ENCODE measurements at regions not wholly inside any gene's neighbourhood (a gene's known extent, or its start where the extent isn't known, plus 50 kb on each side); places are given as distances from the start of the nearest gene placed in this dataset.
"Not testable (repeated sequence)": the region's sequence is repeated elsewhere in the genome, so short reads cannot be mapped to it uniquely, and the experiment has no call there.

GRCh38 chr17:36848008-36848902 lies 89.0 kb upstream of the LHX1 start:
- H3K4me3 Mint-ChIP-seq (ENCODE audit: unreplicated experiment) = no peak overlapping the region
- peaks cover 2% of the 10 kb centered on the region for H3K9me3 Mint-ChIP-seq (ENCODE audit: unreplicated experiment)
- no peaks in the 10 kb centered on the region for H3K36me3 Mint-ChIP-seq (ENCODE audit: unreplicated experiment)
- no peak for DNase-seq
- peaks cover 13% of the 10 kb centered on the region for H3K27me3 Mint-ChIP-seq (ENCODE audit: unreplicated experiment)
- H3K27ac Mint-ChIP-seq (ENCODE audit: unreplicated experiment) = no peak overlapping the region
- H3K4me1 Mint-ChIP-seq (ENCODE audit: low read depth, unreplicated experiment) = peaks cover 1% of the 10 kb centered on the region
- no peak for TF ChIP-seq CTCF (IDR thresholded peaks at IDR 0.05; ENCODE audit: partially characterized antibody, unreplicated experiment)

GRCh38 chr17:36849020-36849419 lies 88.3 kb upstream of the LHX1 start:
- not testable (repeated sequence) for H3K36me3 Mint-ChIP-seq (ENCODE audit: unreplicated experiment); H3K27me3 Mint-ChIP-seq (ENCODE audit: unreplicated experiment); H3K4me1 Mint-ChIP-seq (ENCODE audit: low read depth, unreplicated experiment); H3K4me3 Mint-ChIP-seq (ENCODE audit: unreplicated experiment); H3K27ac Mint-ChIP-seq (ENCODE audit: unreplicated experiment); DNase-seq; H3K9me3 Mint-ChIP-seq (ENCODE audit: unreplicated experiment)

DNA sequence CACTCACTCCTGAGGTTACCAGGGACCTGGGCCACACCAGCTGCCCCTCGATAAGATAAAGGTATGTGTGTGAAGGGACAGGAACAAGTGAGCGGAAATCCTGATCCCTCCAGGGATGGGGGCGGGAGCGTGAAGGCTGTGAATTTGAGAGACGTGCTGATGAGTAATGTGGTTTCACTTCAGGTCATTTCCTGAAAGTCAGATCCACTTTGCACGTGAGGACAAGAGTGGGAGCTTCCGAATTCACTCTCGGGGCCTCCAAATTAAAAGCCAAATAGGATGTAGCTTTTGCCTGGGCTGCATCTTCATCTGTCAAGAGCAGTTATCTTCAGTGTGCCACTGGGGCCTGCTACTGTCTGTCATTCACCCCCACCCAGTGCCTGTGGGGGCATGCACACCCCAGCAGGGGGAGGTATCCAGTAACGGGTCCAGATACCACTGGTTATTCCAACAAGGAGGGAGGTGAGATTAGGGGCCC lies 87.4 kb upstream of the LHX1 start:
- H3K4me1 Mint-ChIP-seq (ENCODE audit: low read depth, unreplicated experiment) = peaks cover 1% of the 10 kb centered on the region
- H3K27ac Mint-ChIP-seq (ENCODE audit: unreplicated experiment) = no peak overlapping the region
- no peak for TF ChIP-seq CTCF (IDR thresholded peaks at IDR 0.05; ENCODE audit: partially characterized antibody, unreplicated experiment)
- H3K27me3 Mint-ChIP-seq (ENCODE audit: unreplicated experiment) = peaks cover 5% of the 10 kb centered on the region
- H3K36me3 Mint-ChIP-seq (ENCODE audit: unreplicated experiment) = no peaks in the 10 kb centered on the region
- no peaks in the 10 kb centered on the region for H3K9me3 Mint-ChIP-seq (ENCODE audit: unreplicated experiment)
- no peak for DNase-seq
- no peak overlapping the region for H3K4me3 Mint-ChIP-seq (ENCODE audit: unreplicated experiment)

GRCh38 chr17:36850790-36851189 lies 86.5 kb upstream of the LHX1 start:
- Mint-ChIP-seq H3K9me3 (ENCODE audit: unreplicated experiment) (no peaks in the 10 kb centered on the region), H3K27me3 (ENCODE audit: unreplicated experiment) (peaks cover 7% of the 10 kb centered on the region), H3K36me3 (ENCODE audit: unreplicated experiment) (no peaks in the 10 kb centered on the region), H3K4me3 (ENCODE audit: unreplicated experiment) (no peak overlapping the region), H3K27ac (ENCODE audit: unreplicated experiment) (no peak overlapping the region), H3K4me1 (ENCODE audit: low read depth, unreplicated experiment) (peaks cover 1% of the 10 kb centered on the region)
- no peak for DNase-seq
- TF ChIP-seq CTCF (IDR thresholded peaks at IDR 0.05; ENCODE audit: partially characterized antibody, unreplicated experiment) = no peak

DNA sequence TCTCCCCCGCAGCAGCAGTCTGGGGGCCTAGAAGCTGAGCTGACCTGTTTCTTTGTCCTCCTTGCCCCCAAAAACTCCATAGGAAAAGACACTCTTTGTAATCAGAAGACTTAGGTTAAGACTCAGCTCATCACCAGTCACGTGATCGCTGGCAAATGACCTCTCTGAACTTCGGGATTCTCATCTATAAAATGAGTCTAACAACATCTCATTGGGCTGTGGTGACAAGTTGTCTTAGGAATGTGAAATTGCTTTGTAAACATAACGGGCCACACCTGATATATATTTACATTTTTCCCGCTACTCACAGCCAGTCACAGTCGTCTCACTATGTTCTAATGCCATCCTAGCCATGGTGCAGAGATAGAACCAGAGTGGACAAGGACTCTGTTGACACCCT lies 86.0 kb upstream of the LHX1 start:
- Mint-ChIP-seq H3K9me3 (ENCODE audit: unreplicated experiment) (no peaks in the 10 kb centered on the region), H3K36me3 (ENCODE audit: unreplicated experiment) (no peaks in the 10 kb centered on the region), H3K4me1 (ENCODE audit: low read depth, unreplicated experiment) (peaks cover 1% of the 10 kb centered on the region), H3K4me3 (ENCODE audit: unreplicated experiment) (no peak overlapping the region), H3K27me3 (ENCODE audit: unreplicated experiment) (peaks cover 7% of the 10 kb centered on the region), H3K27ac (ENCODE audit: unreplicated experiment) (no peak overlapping the region)
- no peak for DNase-seq
- TF ChIP-seq CTCF (IDR thresholded peaks at IDR 0.05; ENCODE audit: partially characterized antibody, unreplicated experiment) = no peak

- H3K36me3 Mint-ChIP-seq (ENCODE audit: unreplicated experiment); H3K4me3 Mint-ChIP-seq (ENCODE audit: unreplicated experiment); H3K4me1 Mint-ChIP-seq (ENCODE audit: low read depth, unreplicated experiment); H3K27me3 Mint-ChIP-seq (ENCODE audit: unreplicated experiment); DNase-seq; H3K27ac Mint-ChIP-seq (ENCODE audit: unreplicated experiment); H3K9me3 Mint-ChIP-seq (ENCODE audit: unreplicated experiment): not testable (repeated sequence)
Measured at GRCh38 chr17:36852478-36852877, 84.8 kb upstream of the LHX1 start.

All from glutamatergic neuron (in vitro differentiated cells).